Cardiac septum (tissue), 1 donor: ENCODE measurements at regions not wholly inside any gene's neighbourhood (a gene's known extent, or its start where the extent isn't known, plus 50 kb on each side); places are given as distances from the start of the nearest gene placed in this dataset.

Source experiments
- DNase-seq: peaks from one replicate; pipeline ENCODE4 v3.0.0-alpha.2; 2020; ENCODE audit warnings: low spot score
- intact Hi-C: fragments of 100-400 bp; cut with DNase I; formaldehyde crosslinking; loops from one replicate; pipeline ENCODE4 v1.14.0; 2022
- donor health status: DM: no; HTN: no; CAD: no.

DNA sequence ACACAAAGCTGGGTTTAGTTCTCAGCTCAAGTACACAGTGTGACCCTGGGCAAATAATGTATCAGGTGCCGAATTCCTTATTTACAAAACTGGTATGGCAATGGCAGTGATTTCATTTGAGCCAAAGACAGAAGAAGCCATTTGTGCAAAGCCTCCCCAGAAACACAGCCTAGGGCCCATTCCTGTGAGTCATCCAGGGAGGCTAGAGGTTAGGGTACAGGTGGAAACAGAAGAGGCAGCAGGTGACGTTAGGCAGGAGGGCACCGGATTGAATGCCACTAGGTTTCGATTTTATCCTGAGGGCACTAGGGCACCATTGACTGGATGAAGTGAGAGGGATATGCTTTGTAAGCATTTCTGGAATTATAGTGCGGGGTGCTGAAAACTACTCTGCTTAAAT is 766.9 kb upstream of the NR2F2 start:
- DNase-seq, result no peak
- intact Hi-C loops, result no loop called here

DNA sequence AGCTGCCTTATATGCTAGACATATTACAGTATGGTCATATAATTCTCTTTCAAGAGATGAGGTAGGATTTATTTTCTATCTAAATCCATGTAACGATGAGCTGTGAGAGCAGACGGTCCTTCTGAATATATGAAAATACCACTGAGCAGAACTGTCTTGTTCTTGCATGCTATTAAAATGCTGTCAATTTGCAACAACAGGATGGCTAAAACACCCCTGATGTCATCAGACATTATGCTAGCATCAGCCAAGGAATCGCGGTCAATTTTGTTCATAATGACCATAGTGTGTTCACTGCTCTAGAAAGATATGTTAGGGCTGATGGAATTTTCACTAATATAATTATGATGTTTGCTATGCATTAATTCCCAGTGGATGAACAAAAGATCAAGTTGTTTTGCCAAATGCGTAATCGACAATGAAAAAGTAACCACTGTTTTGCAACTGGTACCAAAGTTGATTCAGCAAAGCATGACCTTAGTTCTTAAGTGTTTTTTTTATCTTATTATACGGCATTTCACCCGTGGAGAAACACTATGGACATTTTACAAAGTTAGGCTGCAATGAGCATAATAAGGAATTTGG is 765.4 kb upstream of the NR2F2 start:
- DNase-seq, result no peak
- intact Hi-C loops, result no loop called here

DNA sequence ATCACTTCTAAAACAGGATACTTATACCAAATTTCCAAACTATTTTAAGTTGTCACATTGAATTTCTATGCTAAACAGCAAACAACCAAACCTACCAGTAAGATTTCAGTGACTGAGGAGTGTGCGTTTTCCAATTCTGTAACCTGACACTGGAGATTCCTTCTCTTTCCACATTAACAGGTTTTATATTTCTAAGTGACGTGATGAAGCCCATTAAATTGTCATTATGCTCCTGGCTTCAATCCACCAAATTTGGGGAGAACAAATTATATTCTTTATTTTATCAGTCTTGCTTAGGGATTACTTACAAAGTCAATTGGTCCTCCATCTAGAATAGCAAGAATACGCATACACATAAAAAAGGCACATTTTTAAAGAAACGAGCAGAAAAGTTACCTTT is 764.8 kb upstream of the NR2F2 start:
- intact Hi-C loops, result no loop called here
- DNase-seq, result no peak

DNA sequence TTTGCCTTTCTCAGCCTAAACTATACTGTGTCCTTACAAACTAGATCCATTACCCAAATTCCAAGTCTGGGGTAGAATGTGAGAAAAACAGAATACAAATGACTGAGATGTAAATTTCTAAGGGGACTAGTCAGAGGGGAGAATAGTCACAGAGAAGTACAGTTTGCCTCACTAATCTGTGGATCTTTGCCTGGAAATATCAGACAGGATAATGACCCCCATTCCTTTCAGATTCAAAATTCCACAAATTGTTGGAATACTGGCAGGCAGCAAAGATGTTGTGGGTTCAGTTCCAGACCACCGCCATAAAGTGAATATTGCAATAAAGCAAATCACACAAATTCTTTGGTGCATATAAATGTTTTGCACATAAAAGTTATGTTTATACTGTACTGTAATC is 762.8 kb upstream of the NR2F2 start:
- no peak for DNase-seq
- intact Hi-C loops, result no loop called here

DNA sequence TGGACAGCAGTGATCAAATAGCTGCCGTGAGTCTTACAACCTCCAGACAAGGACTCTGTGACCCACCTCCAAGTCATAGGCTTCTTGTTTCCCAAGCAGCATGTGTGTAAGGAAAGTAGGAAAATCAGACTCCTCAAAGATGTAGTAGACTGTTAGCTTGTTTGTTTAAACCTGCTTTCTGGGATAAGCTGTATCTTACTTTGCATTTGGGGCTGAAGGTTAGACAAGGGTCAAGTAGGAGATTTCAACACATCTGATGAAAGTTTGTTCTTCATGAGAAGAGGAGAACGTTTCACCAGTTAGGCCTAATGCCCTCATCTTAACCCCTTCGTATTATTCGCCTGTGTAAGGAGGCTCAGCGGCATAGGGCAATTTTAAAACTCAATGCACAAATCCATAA is 756.4 kb upstream of the NR2F2 start:
- no peak for DNase-seq

DNA sequence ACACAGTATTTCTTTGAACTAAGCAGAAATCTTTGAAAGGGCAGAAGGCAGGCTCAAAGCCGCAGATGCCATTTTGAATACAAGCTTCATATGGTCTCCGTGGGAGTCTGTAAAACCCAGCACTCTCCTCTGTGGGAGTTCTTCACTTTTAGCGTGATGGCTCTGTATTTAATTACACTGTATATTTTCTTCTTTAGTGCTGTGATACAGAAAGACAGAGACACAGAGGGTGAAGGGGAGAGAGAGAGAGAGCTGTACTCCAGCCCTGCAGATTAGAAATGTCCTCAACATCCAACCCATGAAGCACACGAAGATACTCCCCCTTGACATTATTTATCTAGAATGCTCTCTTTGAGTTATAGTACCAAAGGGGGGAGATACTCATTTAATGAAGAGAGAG is 752.6 kb upstream of the NR2F2 start:
- intact Hi-C loops, result no loop called here
- no peak for DNase-seq

More for the DNA sequence above, 756.4 kb upstream of the NR2F2 start:
- intact Hi-C loops, result no loop called here

DNA sequence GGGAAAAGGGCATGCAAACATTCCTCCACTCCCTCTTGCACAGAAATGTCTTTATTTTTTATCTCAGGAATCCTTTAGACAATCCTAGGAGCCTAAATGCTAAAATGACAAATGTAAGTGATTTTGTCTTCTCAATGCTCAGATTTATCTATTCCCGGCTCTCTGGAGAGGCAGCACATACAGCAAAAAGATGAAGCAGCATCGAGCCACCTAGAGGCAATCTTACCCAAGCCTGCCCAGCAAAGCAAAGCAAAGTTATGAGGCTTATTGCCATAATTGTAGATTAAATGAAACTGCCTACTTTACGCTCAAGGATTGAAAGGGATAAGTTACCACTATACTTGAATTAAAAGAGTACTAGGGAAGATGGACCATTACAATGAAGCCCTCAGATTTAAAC is 750.4 kb upstream of the NR2F2 start:
- intact Hi-C loops, result no loop called here
- no peak for DNase-seq

DNA sequence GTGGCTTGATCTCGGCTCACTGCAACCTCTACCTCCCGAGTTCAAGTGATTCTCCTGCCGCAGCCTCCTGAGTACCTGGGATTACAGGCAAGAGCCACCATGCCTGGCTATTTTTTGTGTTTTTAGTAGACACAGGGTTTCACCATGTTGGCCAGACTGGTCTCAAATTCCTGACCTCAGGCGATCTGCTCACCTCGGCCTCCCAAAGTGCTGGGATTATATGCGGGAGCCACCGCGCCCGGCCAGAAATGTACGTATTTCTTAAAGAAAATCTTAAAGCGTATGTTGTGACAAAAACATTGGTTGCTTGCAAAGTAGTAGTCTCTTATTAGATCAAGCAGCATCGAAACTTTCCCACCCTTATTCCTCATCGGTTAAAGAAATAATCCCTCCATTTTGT is 748.9 kb upstream of the NR2F2 start:
- intact Hi-C loops, result no loop called here
- no peak for DNase-seq

DNA sequence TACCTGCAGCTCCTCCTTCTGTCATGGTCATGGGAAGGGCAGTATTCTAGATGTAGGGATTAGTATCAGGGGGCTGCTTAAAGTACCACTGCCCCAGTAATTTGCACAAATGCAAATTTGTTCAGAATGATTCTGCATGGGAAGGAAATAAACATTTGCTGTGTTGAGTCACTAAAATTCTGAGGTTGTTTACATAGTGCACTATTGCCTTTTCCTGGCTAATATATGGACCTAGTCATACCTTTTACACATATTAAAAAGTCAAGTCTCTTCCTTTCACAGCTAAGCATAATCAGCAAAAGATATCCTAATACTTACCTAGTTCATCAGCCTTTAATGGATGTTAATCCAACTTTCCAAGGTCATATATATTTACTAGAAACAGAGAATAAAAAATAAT is 746.4 kb upstream of the NR2F2 start:
- no peak for DNase-seq
- intact Hi-C loops, result no loop called here

DNA sequence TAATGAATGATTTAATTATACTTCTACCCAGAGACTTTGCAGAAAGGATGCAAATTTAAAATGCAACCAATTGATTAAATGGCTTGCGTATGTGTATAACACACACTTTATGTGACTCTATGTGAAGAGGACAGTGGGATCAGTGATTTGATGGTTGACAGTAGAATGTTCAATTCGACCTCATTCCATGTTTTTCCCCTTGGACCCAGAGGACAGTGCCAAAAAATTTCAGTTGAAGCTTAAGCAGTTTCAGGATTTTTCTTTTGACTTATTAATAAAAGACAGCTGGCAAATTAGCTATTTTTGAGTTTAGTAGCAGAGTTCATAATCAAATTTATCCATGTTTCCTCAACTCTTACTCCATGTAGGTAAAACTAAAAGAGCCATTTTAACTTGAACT is 742.4 kb upstream of the NR2F2 start:
- intact Hi-C loops, result no loop called here
- DNase-seq, result no peak

DNA sequence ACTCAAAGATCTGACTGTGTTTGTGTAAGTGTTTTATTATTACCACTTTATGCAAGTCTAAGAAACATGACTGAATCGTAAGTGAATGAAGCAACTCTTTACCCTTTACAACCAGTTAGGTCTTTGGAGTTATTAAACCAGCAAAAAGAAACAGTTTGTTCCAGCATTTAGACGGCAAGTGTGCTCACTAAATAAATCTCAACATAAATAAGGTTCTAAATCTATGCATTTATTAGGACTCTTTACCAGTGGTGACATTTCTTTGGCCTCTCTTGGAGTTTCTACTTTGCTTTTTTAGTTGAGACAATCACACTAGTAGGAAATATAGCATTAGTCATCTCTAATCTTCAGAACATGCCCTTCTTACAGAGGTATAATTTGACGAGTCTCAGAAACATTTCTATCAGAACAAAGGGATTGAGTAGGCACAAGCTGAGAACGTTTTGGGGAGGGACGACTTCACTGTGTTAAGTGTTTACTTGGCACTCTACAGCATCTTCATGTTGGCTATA is 739.9 kb upstream of the NR2F2 start:
- intact Hi-C loops, result no loop called here

DNA sequence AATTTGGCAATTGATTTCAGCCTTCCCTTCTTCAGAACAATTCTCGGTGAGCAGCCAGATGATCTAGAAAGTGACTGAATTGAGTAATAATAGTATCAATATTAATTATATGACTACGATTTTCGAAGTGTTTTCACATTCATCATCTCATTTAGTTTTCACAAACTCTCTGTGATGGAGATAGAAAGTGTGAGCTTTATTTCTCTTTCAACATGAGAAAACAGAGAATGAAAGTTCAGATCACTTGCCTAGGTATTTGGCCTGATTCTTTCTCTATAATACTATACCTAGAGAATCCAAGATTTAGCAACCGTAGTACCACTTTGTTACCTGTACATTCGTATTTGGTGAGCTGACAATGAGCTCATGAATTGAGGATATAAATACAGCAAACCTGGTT is 739.2 kb upstream of the NR2F2 start:
- intact Hi-C loops, result no loop called here
- DNase-seq, result no peak

More for the DNA sequence above, 739.9 kb upstream of the NR2F2 start:
- DNase-seq, result no peak

DNA sequence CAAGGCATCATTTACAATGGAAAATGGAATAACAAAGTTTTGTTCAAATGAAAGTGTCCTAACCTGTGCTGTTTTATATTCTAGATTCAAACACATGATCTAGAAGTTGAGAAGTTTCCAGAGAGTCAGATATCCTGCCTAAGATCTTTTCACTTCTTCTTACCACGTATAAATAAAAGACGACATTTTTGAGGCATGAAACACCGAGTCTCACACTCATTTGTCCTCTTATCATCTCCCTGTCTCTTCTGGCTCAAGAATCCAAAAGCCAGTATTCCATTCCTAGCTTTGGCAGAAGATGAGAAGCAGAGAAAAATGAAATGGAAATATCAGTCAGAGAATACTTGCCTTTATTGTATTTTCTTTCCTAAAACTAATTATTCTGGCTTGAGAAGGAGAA is 738.6 kb upstream of the NR2F2 start:
- intact Hi-C loops, result no loop called here

DNA sequence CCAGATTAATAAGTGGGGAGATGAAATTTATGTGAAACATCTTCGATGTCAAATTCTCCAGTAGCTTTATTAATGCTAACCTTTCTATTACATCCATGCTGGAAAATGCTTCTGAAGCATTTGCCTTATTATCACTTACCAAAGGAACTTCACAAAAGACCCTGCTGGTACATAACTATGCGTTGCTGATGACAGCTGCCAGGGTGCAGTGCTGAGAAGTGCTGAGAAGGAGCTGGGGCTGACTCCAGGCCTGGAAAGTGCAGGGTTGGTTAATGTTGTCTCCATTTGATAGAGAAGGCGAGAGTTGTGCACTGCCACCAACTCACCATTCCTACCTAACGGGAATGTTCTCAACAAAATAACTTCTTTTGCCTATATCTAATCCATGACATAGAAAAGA is 736.0 kb upstream of the NR2F2 start:
- intact Hi-C loops, result no loop called here
- no peak for DNase-seq

More for the DNA sequence above, 738.6 kb upstream of the NR2F2 start:
- no peak for DNase-seq

DNA sequence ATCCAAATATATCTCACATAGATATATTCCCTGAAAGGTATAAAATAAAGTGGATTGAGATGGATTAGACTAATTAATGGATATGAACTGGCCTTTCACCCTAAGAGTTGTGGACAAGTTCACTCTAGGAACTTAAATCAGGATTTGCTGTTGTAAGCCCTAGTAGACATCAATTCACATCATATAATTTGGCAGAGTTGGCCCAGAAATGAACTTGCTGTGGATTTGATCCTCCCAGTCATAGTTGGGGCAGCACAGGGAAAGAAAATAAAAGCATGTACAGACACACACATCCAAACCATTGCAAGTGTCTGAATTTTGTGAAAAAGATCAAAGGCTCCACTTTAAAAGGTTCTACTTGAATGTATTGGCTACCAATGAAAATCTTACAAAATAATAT is 734.7 kb upstream of the NR2F2 start:
- intact Hi-C loops, result no loop called here
- no peak for DNase-seq

DNA sequence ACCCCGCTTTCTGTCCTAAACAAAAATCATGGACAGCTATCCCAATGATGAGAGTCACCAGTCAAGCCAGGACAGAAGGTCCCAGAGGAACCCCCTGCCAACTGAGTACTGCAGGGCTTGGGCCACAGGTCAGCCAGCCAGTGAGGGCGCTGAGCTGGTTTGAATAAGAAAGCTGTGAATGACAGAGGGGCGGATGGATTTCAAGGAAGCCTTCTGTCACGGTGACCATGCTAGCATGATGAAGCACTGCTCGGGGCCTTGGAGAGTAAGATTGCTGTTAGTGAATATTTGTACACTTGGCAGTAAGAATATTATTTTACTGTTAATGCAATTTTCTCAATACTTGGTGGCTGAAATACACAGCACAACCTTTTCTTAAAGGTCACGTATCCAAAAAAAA is 734.0 kb upstream of the NR2F2 start:
- intact Hi-C loops, result no loop called here

DNA sequence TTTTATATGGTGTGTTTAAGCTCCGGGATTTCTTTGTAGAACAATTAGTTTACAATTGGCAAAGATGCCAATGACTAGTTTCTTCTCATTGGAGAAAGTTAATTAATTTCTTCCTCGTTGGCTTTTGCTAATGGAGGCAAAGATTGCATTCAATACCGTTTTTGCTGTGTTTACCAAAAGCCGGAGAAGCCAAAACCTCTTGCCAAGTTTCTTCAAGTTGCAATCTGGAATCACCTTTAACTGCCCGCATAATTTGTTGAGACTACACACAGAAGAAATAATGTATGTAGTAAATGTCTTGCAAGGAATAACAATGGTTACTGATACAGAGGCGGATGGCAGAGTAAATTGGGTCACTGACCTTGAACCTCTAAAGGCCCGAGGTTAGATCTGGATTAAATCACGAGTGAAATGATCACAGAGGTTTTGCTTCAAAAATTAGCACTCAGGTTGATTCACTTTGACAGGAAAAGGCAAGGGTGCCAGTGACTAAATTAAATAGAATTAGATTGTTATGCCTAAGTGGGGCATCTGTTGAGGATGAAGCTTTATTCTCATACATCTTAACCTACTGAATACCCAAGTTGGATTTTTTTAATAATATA is 732.1 kb upstream of the NR2F2 start:
- no peak for DNase-seq
- intact Hi-C loops, result no loop called here

More for the DNA sequence above, 734.0 kb upstream of the NR2F2 start:
- no peak for DNase-seq

DNA sequence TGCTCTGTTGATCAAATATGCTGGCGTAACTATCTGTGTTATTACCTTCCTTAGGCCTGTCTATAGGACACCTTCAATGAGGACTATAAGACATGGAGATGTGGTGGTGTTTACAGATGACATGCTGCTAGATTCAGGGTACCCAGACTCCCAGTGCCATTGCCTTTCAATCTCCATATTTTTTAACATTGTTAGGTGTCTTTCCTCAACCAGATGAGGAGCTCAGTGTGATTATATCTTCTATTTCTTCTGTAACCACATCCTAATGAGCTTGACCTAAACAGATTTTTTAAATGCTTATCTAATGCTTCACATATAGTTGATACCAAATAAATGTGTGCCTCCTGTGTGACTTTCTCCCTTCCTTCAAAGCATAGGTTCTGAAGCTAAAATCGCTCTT is 730.1 kb upstream of the NR2F2 start:
- intact Hi-C loops, result loop anchor here (10.0 kb wide), 3 partner anchors 244 to 734 kb away; partner anchors contain the start of gene NR2F2
- no peak for DNase-seq

DNA sequence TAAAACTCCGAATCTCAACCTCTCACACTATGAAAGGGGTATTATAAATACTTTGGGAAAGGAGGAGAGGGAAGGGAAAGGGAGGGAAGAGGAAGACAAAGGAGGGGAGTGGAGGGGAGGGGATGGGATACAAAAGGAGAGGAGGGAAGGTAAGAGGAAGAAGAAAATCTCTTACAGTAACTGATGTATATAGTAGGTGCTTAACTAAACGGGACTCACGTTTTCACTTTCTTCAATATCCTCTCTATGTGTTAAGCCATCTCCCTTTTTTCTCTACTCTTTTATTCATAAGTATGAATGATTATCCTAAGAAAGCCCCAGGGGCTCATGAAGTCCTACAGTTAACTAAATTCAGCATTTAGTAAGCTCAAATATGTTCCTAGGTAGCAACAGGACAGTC is 729.6 kb upstream of the NR2F2 start:
- intact Hi-C loops, result loop anchor here (10.0 kb wide), 3 partner anchors 244 to 734 kb away; partner anchors contain the start of gene NR2F2
- DNase-seq, result no peak

DNA sequence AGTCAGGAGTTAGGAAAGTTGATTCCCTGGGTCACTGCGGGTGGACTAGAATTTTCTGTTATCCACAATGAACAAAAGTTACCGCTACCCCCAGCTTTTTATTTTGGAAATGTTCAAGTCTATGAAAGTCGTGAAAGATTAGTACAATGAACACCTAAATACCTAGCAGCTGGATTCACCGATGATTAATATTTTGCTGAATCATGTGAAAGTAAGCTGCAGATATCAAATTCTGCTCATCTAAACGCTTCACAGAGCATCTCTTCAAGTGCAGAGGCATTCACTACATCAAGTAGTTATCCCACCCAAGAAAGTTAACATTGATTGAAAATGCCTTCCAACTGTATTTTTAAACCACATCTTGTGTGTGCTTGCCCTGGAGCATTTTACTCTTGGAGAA is 729.0 kb upstream of the NR2F2 start:
- no peak for DNase-seq
- intact Hi-C loops, result loop anchor here (10.0 kb wide), 3 partner anchors 243 to 733 kb away; partner anchors contain the start of gene NR2F2

DNA sequence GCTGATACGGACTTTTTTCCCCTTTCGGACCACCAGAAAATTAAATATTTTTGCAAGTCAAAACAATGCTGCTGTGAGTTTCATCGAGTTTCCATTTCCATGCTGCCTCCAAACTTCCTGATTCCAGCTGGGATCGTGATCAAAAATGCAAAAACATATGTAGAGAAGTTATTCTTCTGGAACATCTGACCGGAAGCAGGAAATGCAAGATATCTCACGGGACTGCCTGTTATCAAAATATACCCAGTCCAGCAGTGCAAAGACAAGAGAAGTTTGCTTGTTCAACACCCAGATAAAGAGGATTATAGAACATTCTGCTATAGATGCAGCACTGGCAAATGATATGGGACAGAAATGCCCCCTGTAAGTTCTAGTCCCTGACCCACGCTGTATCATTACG is 726.7 kb upstream of the NR2F2 start:
- DNase-seq, result no peak
- intact Hi-C loops, result loop anchor here (10.0 kb wide), 3 partner anchors 241 to 731 kb away; partner anchors contain the start of gene NR2F2
